Lower lobe of right lung (tissue), 2 donors: ENCODE measurements at regions not wholly inside any gene's neighbourhood (a gene's known extent, or its start where the extent isn't known, plus 50 kb on each side); places are given as distances from the start of the nearest gene placed in this dataset.

Experiments
- ATAC-seq, 2 donors: fragments of 200-7000 bp; cut with Tn5 transposase; one replicate each; pipeline ENCODE4 v1.9.1; 2020 to 2022; ENCODE audit warnings: mild to moderate bottlenecking in 2 of 2, moderate library complexity in 2 of 2
- DNase-seq: peaks from one replicate; pipeline ENCODE4 v3.0.0-alpha.2; 2020
- H3K27ac ChIP-seq: fragments of 200-600 bp; one replicate; pipeline ENCODE4 v1.8.0; 2022
- H3K27me3 ChIP-seq: fragments of 200-600 bp; one replicate; pipeline ENCODE4 v1.8.0; 2022; ENCODE audit warnings: low read depth
- H3K36me3 ChIP-seq: fragments of 200-600 bp; one replicate; pipeline ENCODE4 v1.8.0; 2022; ENCODE audit warnings: mild to moderate bottlenecking
- H3K4me1 ChIP-seq: fragments of 200-600 bp; one replicate; pipeline ENCODE4 v1.8.0; 2022
- H3K4me3 ChIP-seq: fragments of 200-600 bp; one replicate; pipeline ENCODE4 v1.8.0; 2022; ENCODE audit warnings: mild to moderate bottlenecking
- H3K9me3 ChIP-seq: fragments of 200-600 bp; one replicate; pipeline ENCODE4 v1.8.0; 2022
- intact Hi-C: fragments of 100-400 bp; cut with DNase I; formaldehyde crosslinking; loops from one replicate; pipeline ENCODE4 v1.11.0; 2022
- TF ChIP-seq, protein P1 (sequence below): fragments of 200-600 bp; IDR thresholded peaks from one replicate; pipeline ENCODE4 v1.8.0; 2022; ENCODE audit warnings: antibody characterized with exemption, mild to moderate bottlenecking
- donor health status: DM: no; HTN: yes; CAD: no; lungs with severe emphysema.

DNA sequence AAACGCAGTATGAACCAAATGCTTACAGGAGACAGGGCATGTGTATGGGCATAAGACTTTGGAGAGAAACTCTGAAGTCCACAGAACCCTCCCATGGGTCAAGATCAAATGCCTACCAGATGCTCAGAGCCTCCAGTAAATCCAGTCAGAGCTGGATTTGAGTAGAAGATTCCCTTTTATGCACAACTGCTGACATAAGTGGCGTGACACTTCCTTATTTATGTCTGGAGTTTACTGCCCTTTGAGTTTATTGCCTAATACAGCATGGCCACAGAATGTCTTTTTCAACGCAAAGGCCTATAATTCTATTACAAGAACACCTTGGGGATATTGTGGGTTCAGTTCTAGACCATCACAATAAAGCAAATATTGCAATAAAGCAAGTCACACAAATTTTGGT lies 220.0 kb upstream of the FOXQ1 start:
- ATAC-seq: no peak
- no peaks in the 10 kb centered on the region for H3K27me3 ChIP-seq

DNA sequence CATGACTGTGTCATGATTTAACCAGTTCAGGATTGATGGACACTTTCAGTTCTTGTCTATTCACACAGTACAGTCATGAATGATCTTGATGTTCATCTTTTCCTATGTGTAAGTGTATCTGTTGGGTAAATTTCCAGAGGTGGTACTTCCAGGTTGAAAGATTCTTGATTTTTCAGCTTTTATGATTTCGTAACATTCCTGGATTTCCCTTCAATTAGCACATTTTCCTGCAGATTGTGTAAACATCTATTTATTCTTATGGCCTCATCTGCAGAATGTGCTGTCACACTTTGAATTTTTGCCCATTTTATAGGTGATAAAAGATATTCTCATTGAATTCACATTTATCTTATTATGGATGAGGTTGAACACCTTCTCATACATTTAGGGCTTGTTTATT lies 222.0 kb upstream of the FOXQ1 start:
- H3K9me3 ChIP-seq: no peaks in the 10 kb centered on the region
- no peaks in the 10 kb centered on the region for H3K36me3 ChIP-seq
- intact Hi-C loops: no loop called here
- no peak for DNase-seq
- no peak for ATAC-seq
- no peaks in the 10 kb centered on the region for H3K27me3 ChIP-seq
- no peaks in the 10 kb centered on the region for H3K4me1 ChIP-seq
- TF ChIP-seq, protein P1, sequence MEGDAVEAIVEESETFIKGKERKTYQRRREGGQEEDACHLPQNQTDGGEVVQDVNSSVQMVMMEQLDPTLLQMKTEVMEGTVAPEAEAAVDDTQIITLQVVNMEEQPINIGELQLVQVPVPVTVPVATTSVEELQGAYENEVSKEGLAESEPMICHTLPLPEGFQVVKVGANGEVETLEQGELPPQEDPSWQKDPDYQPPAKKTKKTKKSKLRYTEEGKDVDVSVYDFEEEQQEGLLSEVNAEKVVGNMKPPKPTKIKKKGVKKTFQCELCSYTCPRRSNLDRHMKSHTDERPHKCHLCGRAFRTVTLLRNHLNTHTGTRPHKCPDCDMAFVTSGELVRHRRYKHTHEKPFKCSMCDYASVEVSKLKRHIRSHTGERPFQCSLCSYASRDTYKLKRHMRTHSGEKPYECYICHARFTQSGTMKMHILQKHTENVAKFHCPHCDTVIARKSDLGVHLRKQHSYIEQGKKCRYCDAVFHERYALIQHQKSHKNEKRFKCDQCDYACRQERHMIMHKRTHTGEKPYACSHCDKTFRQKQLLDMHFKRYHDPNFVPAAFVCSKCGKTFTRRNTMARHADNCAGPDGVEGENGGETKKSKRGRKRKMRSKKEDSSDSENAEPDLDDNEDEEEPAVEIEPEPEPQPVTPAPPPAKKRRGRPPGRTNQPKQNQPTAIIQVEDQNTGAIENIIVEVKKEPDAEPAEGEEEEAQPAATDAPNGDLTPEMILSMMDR: no peak
- no peak overlapping the region for H3K4me3 ChIP-seq
- H3K27ac ChIP-seq: no peak overlapping the region

More for the DNA sequence above, 220.0 kb upstream of the FOXQ1 start:
- H3K9me3 ChIP-seq: no peaks in the 10 kb centered on the region
- no peaks in the 10 kb centered on the region for H3K4me1 ChIP-seq
- no peak overlapping the region for H3K4me3 ChIP-seq
- DNase-seq: no peak
- no peaks in the 10 kb centered on the region for H3K36me3 ChIP-seq
- intact Hi-C loops: no loop called here
- H3K27ac ChIP-seq: no peak overlapping the region
- TF ChIP-seq, protein P1: no peak

DNA sequence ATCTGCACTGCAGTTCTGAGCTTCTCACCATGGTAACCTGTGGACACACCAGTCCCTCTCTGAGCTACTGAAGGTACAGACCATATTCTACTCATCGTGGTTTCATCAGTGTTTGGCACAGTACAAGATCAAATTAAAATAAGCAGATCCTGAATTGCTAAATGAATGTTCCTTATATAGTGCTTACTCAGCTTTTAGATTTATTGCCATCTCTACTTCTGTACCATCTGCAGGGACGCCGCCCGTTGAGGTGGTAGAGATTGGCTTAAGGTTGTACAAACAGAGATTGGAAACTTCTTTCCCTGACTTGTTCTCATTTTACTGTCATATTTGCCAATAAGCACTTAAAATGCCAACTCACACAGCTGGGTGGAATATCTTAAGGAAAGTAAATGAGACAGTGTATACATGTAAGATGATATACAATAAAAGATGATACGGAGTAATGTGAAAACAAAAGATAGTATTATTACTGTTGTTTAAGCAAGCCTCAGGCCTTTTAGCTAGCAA lies 223.4 kb upstream of the FOXQ1 start:
- intact Hi-C loops: no loop called here
- Histone ChIP-seq H3K4me1 (no peaks in the 10 kb centered on the region), H3K36me3 (no peaks in the 10 kb centered on the region), H3K4me3 (no peak overlapping the region), H3K27ac (no peak overlapping the region), H3K27me3 (no peaks in the 10 kb centered on the region), H3K9me3 (no peaks in the 10 kb centered on the region)
- DNase-seq: no peak
- no peak for ATAC-seq
- TF ChIP-seq, protein P1: no peak

DNA sequence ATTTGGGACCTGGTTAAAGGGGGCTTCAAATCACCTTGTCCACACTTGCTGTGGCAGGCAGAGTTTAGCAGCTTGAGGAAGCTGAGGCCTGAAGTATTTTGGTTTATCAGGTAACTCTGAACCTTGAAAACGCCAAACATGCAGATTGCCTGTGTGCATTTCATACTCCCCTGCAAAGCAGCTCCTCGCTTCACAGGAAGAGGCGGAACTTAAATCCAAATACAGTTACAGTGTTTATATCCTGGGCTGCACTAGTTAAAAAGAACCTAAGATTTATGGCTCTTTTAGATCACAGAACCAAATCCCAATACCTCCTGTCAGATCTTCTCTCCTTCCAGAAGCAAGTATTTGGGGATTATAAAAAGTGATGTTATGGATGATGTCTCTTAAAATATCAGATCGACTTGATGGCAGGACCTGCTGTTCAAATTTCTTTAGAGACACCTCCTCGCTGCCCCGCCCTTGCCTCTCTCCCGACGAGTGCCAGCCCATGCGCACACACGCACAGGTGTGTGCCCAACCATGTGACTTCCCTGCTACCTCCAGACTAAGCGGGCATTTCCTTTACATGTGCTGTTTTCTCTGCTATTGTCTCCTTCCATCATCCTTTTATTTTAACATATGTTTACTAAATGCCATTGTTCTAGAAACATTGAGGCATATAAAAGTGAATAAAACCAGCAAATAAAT lies 224.6 kb upstream of the FOXQ1 start:
- TF ChIP-seq, protein P1: no peak
- peak; percentile 58 to 59 for ATAC-seq
- intact Hi-C loops: no loop called here
- no peaks in the 10 kb centered on the region for H3K36me3 ChIP-seq
- no peaks in the 10 kb centered on the region for H3K4me1 ChIP-seq
- no peak overlapping the region for H3K4me3 ChIP-seq
- H3K9me3 ChIP-seq: no peaks in the 10 kb centered on the region
- H3K27me3 ChIP-seq: no peaks in the 10 kb centered on the region
- DNase-seq: no peak
- H3K27ac ChIP-seq: no peak overlapping the region

DNA sequence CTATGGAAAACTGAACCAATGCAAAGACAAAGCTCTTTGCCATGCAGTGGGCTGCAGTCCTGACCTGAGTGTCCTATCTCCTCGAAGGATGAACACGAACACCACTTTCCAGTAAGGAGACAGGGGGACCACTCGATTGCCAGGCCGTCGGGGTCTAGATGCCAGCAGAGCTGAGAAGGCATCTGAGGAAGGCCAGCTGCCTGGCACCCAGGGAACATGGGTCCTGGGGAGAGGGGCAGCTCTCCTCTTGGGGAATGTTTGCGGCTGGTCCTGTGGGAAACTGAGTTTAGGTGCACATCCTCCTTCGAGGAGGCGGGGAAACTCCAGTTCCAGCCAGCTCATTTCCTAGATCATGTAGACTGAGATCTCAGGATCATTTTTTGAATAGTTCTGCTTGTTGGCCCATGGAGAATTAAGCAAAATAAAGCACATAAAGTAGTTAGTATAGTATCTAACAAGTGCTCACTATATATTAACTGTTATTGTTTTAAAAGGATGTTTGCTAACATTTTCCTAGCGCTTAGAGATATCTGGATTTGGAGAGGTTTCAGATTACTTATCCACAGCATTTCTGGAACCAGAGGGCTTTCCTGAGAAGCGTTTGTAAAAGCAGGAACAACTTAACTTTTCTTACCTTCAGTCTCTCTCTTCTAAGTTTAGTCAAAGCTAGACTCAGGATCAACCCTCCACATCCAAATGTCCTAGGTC lies 225.3 kb upstream of the FOXQ1 start:
- intact Hi-C loops: no loop called here
- H3K36me3 ChIP-seq: no peaks in the 10 kb centered on the region
- TF ChIP-seq, protein P1: no peak
- ATAC-seq (no peak), DNase-seq (no peak)
- H3K9me3 ChIP-seq: no peaks in the 10 kb centered on the region
- H3K27me3 ChIP-seq: no peaks in the 10 kb centered on the region
- no peaks in the 10 kb centered on the region for H3K4me1 ChIP-seq
- H3K4me3 ChIP-seq: no peak overlapping the region
- no peak overlapping the region for H3K27ac ChIP-seq
